B cell (primary cell): ENCODE measurements at regions not wholly inside any gene's neighbourhood (a gene's known extent, or its start where the extent isn't known, plus 50 kb on each side); places are given as distances from the start of the nearest gene placed in this dataset.
"Not testable (repeated sequence)": the region's sequence is repeated elsewhere in the genome, so short reads cannot be mapped to it uniquely, and the experiment has no call there.

Experiments
- ATAC-seq: fragments of 200-7000 bp; cut with Tn5 transposase; one replicate; pipeline ENCODE4 v1.10.0; 2021; ENCODE audit warnings: low read depth, mild to moderate bottlenecking, moderate number of reproducible peaks, moderate library complexity
- CTCF ChIA-PET: fragments of 350-600 bp; sonication (Branson Sonifier 250); formaldehyde crosslinking; loops from one replicate; lab custom pipeline; 2021; ENCODE audit warnings: antibody characterized with exemption, inconsistent platforms; lab: Charles Lee
- POLR2A ChIA-PET: fragments of 350-600 bp; sonication (Branson Sonifier 250); formaldehyde crosslinking; loops from one replicate; lab custom pipeline; 2021; ENCODE audit warnings: antibody characterized with exemption; lab: Charles Lee
- DNase-seq: peaks from one replicate; pipeline ENCODE4 v3.0.0; 2013
- H2AFZ ChIP-seq: 2 replicates; pipeline ENCODE4 v1.6.1; 2012; ENCODE audit warnings: mild to moderate bottlenecking, low read depth, low read length; ENCODE audit not compliant: insufficient read depth, poor library complexity, severe bottlenecking
- H3K27ac ChIP-seq, 2 donors: 1 replicate in 1 of 2; 2 replicates in 1 of 2; pipeline ENCODE4 v1.5.1; 2012 to 2013; ENCODE audit warnings: low read length in 2 of 2, mild to moderate bottlenecking in 2 of 2, moderate library complexity in 1 of 2
- H3K27me3 ChIP-seq, 4 experiments: fragments of 200-600 bp in 1 of 4; sonication (generic) in 1 of 4; replicated peaks in 1 of 4; 1 replicate in 2 of 4; 2 replicates in 2 of 4; pipeline versions ENCODE4 v1.6.1 to v1.7.0; 2013 to 2016; ENCODE audit warnings: low read length in 3 of 4, mild to moderate bottlenecking in 2 of 4, mixed read lengths in 1 of 4, moderate library complexity in 1 of 4; ENCODE audit not compliant: insufficient read depth in 4 of 4, control insufficient read depth in 3 of 4; ENCODE audit errors: control extremely low read depth in 1 of 4
- H3K36me3 ChIP-seq, 2 experiments: replicated peaks in 1 of 2; 1 replicate in 1 of 2; 2 replicates in 1 of 2; pipeline versions ENCODE4 v1.6.1 to v1.7.1; 2013; ENCODE audit warnings: low read length in 1 of 2; ENCODE audit not compliant: insufficient read depth in 2 of 2, control insufficient read depth in 1 of 2; ENCODE audit errors: control extremely low read depth in 1 of 2, extremely low read depth in 1 of 2
- H3K4me1 ChIP-seq, 2 donors: fragments of 200-600 bp in 1 of 2; sonication (generic) in 1 of 2; 1 replicate in 1 of 2; 2 replicates in 1 of 2; pipeline versions ENCODE4 v1.5.1 to v1.6.1; 2013 to 2017; ENCODE audit warnings: low read length in 2 of 2; ENCODE audit not compliant: control insufficient read depth in 2 of 2, insufficient read depth in 2 of 2
- H3K4me2 ChIP-seq: replicated peaks from 2 replicates; pipeline ENCODE3; 2012; ENCODE audit warnings: mild to moderate bottlenecking, low read depth, low read length; ENCODE audit not compliant: poor library complexity, severe bottlenecking
- H3K4me3 ChIP-seq, 5 experiments: fragments of 200-600 bp in 1 of 5; sonication (generic) in 1 of 5; 1 replicate in 3 of 5; 2 replicates in 2 of 5; pipeline versions ENCODE4 v1.5.1 to v1.7.0; 2011 to 2016; ENCODE audit warnings: low read length in 4 of 5, mild to moderate bottlenecking in 4 of 5, low read depth in 2 of 5, control low read depth in 1 of 5, moderate library complexity in 1 of 5; ENCODE audit not compliant: insufficient read depth in 1 of 5; ENCODE audit errors: control extremely low read depth in 1 of 5, extremely low read depth in 1 of 5
- H3K79me2 ChIP-seq: fragments of 200-600 bp; sonication (generic); one replicate; pipeline ENCODE4 v1.6.0; 2016; ENCODE audit warnings: low read length; ENCODE audit not compliant: control insufficient read depth, insufficient read depth
- H3K9ac ChIP-seq: fragments of 200-600 bp; sonication (generic); 2 replicates; pipeline ENCODE4 v1.6.1; 2017; ENCODE audit warnings: mild to moderate bottlenecking, low read length, moderate library complexity
- H3K9me3 ChIP-seq, 3 donors: one replicate each; pipeline versions ENCODE4 v1.6.1 to v1.7.1; 2013; ENCODE audit warnings: low read length in 2 of 3; ENCODE audit not compliant: control insufficient read depth in 2 of 3, insufficient read depth in 1 of 3; ENCODE audit errors: control extremely low read depth in 1 of 3
- H4K20me1 ChIP-seq: 2 replicates; pipeline ENCODE4 v1.6.0; 2012; ENCODE audit warnings: mild to moderate bottlenecking, low read length; ENCODE audit not compliant: insufficient read depth, control insufficient read depth, poor library complexity, severe bottlenecking
- H3K27ac Mint-ChIP-seq: one replicate; pipeline ENCODE4 v1.8.0; 2021; ENCODE audit warnings: mixed read lengths
- H3K27me3 Mint-ChIP-seq: one replicate; pipeline ENCODE4 v1.8.0; 2021; ENCODE audit warnings: mixed read lengths
- H3K4me1 Mint-ChIP-seq: one replicate; pipeline ENCODE4 v1.8.0; 2021; ENCODE audit warnings: mixed read lengths
- H3K4me3 Mint-ChIP-seq: one replicate; pipeline ENCODE4 v1.8.0; 2021; ENCODE audit warnings: mixed read lengths
- H3K9me3 Mint-ChIP-seq: one replicate; pipeline ENCODE4 v1.8.0; 2022; ENCODE audit warnings: mixed read lengths; ENCODE audit not compliant: insufficient read depth
- EZH2 ChIP-seq: IDR thresholded peaks from 2 replicates; pipeline ENCODE4 v1.6.1; 2012; ENCODE audit warnings: borderline replicate concordance, low read depth, mild to moderate bottlenecking, moderate library complexity, low read length; ENCODE audit not compliant: insufficient read depth, poor library complexity, severe bottlenecking
- WGBS: methylation state at CpG from one replicate; pipeline ENCODE4 v1.1.5; 2013; ENCODE audit warnings: missing lambda C conversion rate; ENCODE audit not compliant: insufficient coverage; 5-methylcytosine and 5-hydroxymethylcytosine counted together
- intact Hi-C: fragments of 100-400 bp; cut with micrococcal nuclease; formaldehyde crosslinking; loops from one replicate; pipeline ENCODE4 v1.10.0; 2022
- TF ChIP-seq, protein P1 (sequence below): fragments of 200-600 bp; IDR thresholded peaks from one replicate; pipeline ENCODE4 v1.8.0; 2022; ENCODE audit warnings: antibody characterized with exemption, mild to moderate bottlenecking

DNA sequence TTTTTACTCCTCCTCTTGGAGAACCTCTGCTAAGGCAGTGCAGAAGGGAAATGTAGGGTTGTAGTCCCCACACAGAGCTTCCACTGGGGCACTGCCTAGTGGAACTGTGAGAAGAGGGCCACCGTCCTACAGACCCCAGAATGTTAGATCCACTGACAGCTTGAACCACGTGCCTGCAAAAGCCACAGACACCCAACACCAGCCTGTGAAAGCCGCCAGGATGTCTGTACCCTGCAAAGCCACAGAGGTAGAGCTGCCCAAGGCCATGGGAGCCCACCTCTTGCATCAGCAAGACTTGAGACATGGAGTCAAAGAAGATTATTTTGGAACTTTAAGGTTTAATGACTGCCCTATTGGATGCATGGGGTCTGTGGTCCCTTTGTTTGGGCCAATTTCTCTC lies 112.1 kb downstream of the RSL24D1 start:
- Histone ChIP-seq H3K36me3 (no peaks in the 10 kb centered on the region), H3K27me3 (no peaks in the 10 kb centered on the region), H3K79me2 (no peaks in the 10 kb centered on the region), H3K4me2 (no peak overlapping the region), H3K4me3 (no peak overlapping the region), H3K9ac (no peak overlapping the region), H4K20me1 (no peaks in the 10 kb centered on the region), H3K9me3 (no peaks in the 10 kb centered on the region), H3K4me1 (no peaks in the 10 kb centered on the region), H2AFZ (no peak overlapping the region), H3K27ac (no peak overlapping the region)
- H3K27ac Mint-ChIP-seq = no peak overlapping the region
- ChIA-PET CTCF (no interaction called here), POLR2A (no interaction called here)
- ATAC-seq (no peak), DNase-seq (no peak)
- H3K27me3 Mint-ChIP-seq = no peaks in the 10 kb centered on the region
- H3K4me1 Mint-ChIP-seq = no peaks in the 10 kb centered on the region
- no CpG with 5 or more reads among the region's 3 CpGs for WGBS
- no peak for TF ChIP-seq EZH2
- TF ChIP-seq, protein P1, sequence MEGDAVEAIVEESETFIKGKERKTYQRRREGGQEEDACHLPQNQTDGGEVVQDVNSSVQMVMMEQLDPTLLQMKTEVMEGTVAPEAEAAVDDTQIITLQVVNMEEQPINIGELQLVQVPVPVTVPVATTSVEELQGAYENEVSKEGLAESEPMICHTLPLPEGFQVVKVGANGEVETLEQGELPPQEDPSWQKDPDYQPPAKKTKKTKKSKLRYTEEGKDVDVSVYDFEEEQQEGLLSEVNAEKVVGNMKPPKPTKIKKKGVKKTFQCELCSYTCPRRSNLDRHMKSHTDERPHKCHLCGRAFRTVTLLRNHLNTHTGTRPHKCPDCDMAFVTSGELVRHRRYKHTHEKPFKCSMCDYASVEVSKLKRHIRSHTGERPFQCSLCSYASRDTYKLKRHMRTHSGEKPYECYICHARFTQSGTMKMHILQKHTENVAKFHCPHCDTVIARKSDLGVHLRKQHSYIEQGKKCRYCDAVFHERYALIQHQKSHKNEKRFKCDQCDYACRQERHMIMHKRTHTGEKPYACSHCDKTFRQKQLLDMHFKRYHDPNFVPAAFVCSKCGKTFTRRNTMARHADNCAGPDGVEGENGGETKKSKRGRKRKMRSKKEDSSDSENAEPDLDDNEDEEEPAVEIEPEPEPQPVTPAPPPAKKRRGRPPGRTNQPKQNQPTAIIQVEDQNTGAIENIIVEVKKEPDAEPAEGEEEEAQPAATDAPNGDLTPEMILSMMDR = no peak
- H3K9me3 Mint-ChIP-seq = peaks cover 3% of the 10 kb centered on the region
- no peak overlapping the region for H3K4me3 Mint-ChIP-seq
- intact Hi-C loops = no loop called here

DNA sequence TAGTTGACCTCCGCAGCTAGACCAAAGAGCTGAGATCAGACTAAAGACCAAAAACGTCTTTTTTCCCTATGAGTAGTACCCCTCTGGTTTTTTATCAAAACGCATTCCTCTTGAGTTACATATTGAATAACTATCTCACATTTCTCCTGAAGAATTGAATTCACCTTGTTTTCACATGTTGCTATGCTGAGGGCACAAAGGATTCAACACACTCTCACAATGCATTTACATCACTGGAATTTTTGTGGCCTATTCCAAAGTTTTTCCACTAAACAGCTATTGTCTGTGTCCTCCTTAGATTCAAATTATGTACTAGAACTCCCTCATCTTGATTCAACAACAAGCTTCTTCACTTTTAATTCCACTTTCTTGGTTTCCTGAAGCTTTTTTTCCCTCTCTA lies 112.5 kb downstream of the RSL24D1 start:
- Histone ChIP-seq H3K4me2 (no peak overlapping the region), H3K9ac (no peak overlapping the region), H3K4me3 (no peak overlapping the region), H2AFZ (no peak overlapping the region), H3K27me3 (no peaks in the 10 kb centered on the region), H3K36me3 (no peaks in the 10 kb centered on the region), H4K20me1 (no peaks in the 10 kb centered on the region), H3K27ac (no peak overlapping the region), H3K4me1 (no peaks in the 10 kb centered on the region), H3K79me2 (no peaks in the 10 kb centered on the region), H3K9me3 (no peaks in the 10 kb centered on the region)
- H3K27ac Mint-ChIP-seq = no peak overlapping the region
- H3K27me3 Mint-ChIP-seq = no peaks in the 10 kb centered on the region
- POLR2A ChIA-PET = no interaction called here
- intact Hi-C loops = no loop called here
- no peak for ATAC-seq
- TF ChIP-seq, protein P1 = no peak
- no peak for TF ChIP-seq EZH2
- H3K4me3 Mint-ChIP-seq = no peak overlapping the region
- no peak for DNase-seq
- CTCF ChIA-PET = no interaction called here
- H3K9me3 Mint-ChIP-seq = peaks cover 3% of the 10 kb centered on the region
- no peaks in the 10 kb centered on the region for H3K4me1 Mint-ChIP-seq
- 97% methylated on average over 3 of the region's 3 CpGs for WGBS

DNA sequence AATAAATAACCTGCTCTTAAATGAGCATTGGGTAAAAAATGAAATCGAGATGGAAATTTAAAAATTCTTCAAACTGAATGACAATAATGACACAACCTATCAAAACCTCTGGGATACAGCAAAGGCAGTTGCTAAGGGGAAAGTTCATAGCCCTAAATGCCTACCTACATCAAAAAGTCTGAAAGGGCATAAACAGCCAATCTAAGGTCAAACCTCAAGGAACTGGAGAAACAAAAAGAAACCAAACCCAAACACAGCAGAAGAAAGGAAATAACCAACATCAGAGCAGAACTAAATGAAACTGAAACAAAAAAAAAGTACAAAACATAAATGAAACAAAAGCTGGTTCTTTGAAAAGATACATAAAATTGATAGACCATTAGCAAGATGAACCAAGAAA lies 119.7 kb downstream of the RSL24D1 start:
- no CpG with 5 or more reads among the region's 1 CpG for WGBS
- intact Hi-C loops, POLR2A ChIA-PET: not testable (repeated sequence)

More for the DNA sequence above, 119.7 kb downstream of the RSL24D1 start:
- H4K20me1 ChIP-seq, H3K27ac ChIP-seq, H3K4me1 ChIP-seq, DNase-seq, H3K36me3 ChIP-seq, H3K4me3 ChIP-seq, H3K4me3 Mint-ChIP-seq, H3K4me1 Mint-ChIP-seq, H3K79me2 ChIP-seq, H2AFZ ChIP-seq, CTCF ChIA-PET, H3K27ac Mint-ChIP-seq, H3K27me3 ChIP-seq, H3K4me2 ChIP-seq, ATAC-seq, H3K27me3 Mint-ChIP-seq, H3K9ac ChIP-seq, H3K9me3 ChIP-seq: not testable (repeated sequence)
- H3K9me3 Mint-ChIP-seq = peaks cover 11% of the 10 kb centered on the region
